ENCODE measurements at regions not wholly inside any gene's neighbourhood (a gene's known extent, or its start where the extent isn't known, plus 50 kb on each side); places are given as distances from the start of the nearest gene placed in this dataset.

- TF ChIP-seq CTCF (IDR thresholded peaks at IDR 0.05; ENCODE audit: insufficient read depth, low read length) (no peak), POLR2AphosphoS5 (IDR thresholded peaks at IDR 0.05; ENCODE audit: low read depth) (no peak), SPI1 (IDR thresholded peaks at IDR 0.05; ENCODE audit: borderline replicate concordance, low read depth) (no peak)
Measured at GRCh38 chr18:10013621-10014543, 100.1 kb downstream of the VAPA start.

Data from HL-60 (cell line).